K562 (cell line): ENCODE measurements at regions not wholly inside any gene's neighbourhood (a gene's known extent, or its start where the extent isn't known, plus 50 kb on each side); places are given as distances from the start of the nearest gene placed in this dataset.

ENCODE experiments used
- ATAC-seq: fragments of 200-7000 bp; cut with Tn5 transposase; 3 replicates; pipeline ENCODE4 v1.9.1; 2020; ENCODE audit warnings: moderate library complexity
- BruUV-seq: library from RNA; stranded (reverse); fragments of 400-500 nt; replicated peaks from 2 replicates; lab custom pipeline; 2021; lab: Mats Ljungman, UMichigan
- CTCF ChIA-PET: fragments of 300-600 bp; formaldehyde crosslinking; extraction: SDS; loops from one replicate; lab custom pipeline; 2021; ENCODE audit warnings: low intra/inter-chr PET ratio; lab: Yijun Ruan, JAX
- POLR2A ChIA-PET: fragments of 300-600, 350-650 bp; sonication (Branson Sonifier 250); formaldehyde crosslinking; extraction: SDS; loops from one replicate; lab custom pipeline; 2021; ENCODE audit warnings: antibody characterized with exemption, inconsistent platforms; lab: Yijun Ruan, JAX
- DNase-seq, 4 experiments: peaks; one replicate each; pipeline versions ENCODE4 v3.0.0 to v3.0.0-alpha.2; 2011 to 2018; ENCODE audit warnings: low spot score in 3 of 4, mixed read lengths in 3 of 4; ENCODE audit errors: extremely low read depth in 1 of 4
- FAIRE-seq: peaks from 2 replicates; lab custom pipeline; 2011; peaks lifted over from hg19 to GRCh38; lab: Jason Lieb, UNC
- H2AFZ ChIP-seq: 2 replicates; pipeline ENCODE4 v1.6.0; 2011; ENCODE audit warnings: low read depth, low read length, control low read depth, inconsistent platforms
- H3K27ac ChIP-seq: fragments of 200-600 bp; 3 replicates; pipeline ENCODE4 v1.8.0; 2011; ENCODE audit warnings: low read depth, mild to moderate bottlenecking, control low read depth, inconsistent platforms, low read length, moderate library complexity, mixed read lengths; ENCODE audit errors: extremely low read depth
- H3K27me3 ChIP-seq, 2 experiments: fragments of 300-600 bp in 1 of 2; 2 replicates in 1 of 2; 3 replicates in 1 of 2; pipeline versions ENCODE4 v1.6.0 to v1.8.0; 2011; ENCODE audit warnings: inconsistent platforms in 2 of 2, low read length in 2 of 2, mild to moderate bottlenecking in 1 of 2, mixed read lengths in 1 of 2, moderate library complexity in 1 of 2; ENCODE audit not compliant: control insufficient read depth in 2 of 2, insufficient read depth in 2 of 2
- H3K36me3 ChIP-seq: fragments of 300-600 bp; 3 replicates; pipeline ENCODE4 v1.8.0; 2011; ENCODE audit warnings: mild to moderate bottlenecking, low read length, inconsistent platforms; ENCODE audit not compliant: control insufficient read depth, insufficient read depth
- H3K4me1 ChIP-seq, 2 experiments: fragments of 200-600 bp in 1 of 2; replicated peaks in 1 of 2; 2 replicates in 1 of 2; 3 replicates in 1 of 2; pipeline versions ENCODE4 v1.5.1 to v1.8.0; 2011; ENCODE audit warnings: inconsistent platforms in 2 of 2, low read length in 2 of 2, mild to moderate bottlenecking in 1 of 2, mixed read lengths in 1 of 2, moderate library complexity in 1 of 2; ENCODE audit not compliant: control insufficient read depth in 2 of 2, insufficient read depth in 2 of 2
- H3K4me2 ChIP-seq: 2 replicates; pipeline ENCODE4 v1.6.1; 2011; ENCODE audit warnings: low read length, control low read depth, inconsistent platforms, mixed read lengths; ENCODE audit not compliant: insufficient read depth
- H3K4me3 ChIP-seq: fragments of 200-600 bp; sonication (generic), shearing (Covaris generic); 2 replicates; pipeline ENCODE4 v1.5.1; 2016; ENCODE audit warnings: control low read depth, inconsistent platforms
- H3K79me2 ChIP-seq: fragments of 200-600 bp; 3 replicates; pipeline ENCODE4 v1.8.0; 2011; ENCODE audit warnings: low read length, inconsistent platforms; ENCODE audit not compliant: control insufficient read depth, insufficient read depth
- H3K9ac ChIP-seq, 2 experiments: 2 replicates each; pipeline versions ENCODE4 v1.6.0 to v1.6.1; 2011; ENCODE audit warnings: low read depth in 2 of 2, low read length in 2 of 2, control low read depth in 1 of 2, inconsistent platforms in 1 of 2, mild to moderate bottlenecking in 1 of 2, mixed read lengths in 1 of 2; ENCODE audit not compliant: insufficient read depth in 1 of 2
- H3K9me1 ChIP-seq: one replicate; pipeline ENCODE4 v1.6.0; 2011; ENCODE audit warnings: inconsistent platforms, mild to moderate bottlenecking, low read length, moderate library complexity; ENCODE audit not compliant: control insufficient read depth, insufficient read depth
- H3K9me3 ChIP-seq: replicated peaks from 2 replicates; pipeline ENCODE4 v1.5.1; 2011; ENCODE audit warnings: low read depth, low read length, inconsistent platforms; ENCODE audit not compliant: control insufficient read depth, insufficient read depth
- H4K20me1 ChIP-seq: replicated peaks from 2 replicates; pipeline ENCODE4 v1.6.1; 2011; ENCODE audit warnings: low read length, inconsistent platforms, mixed read lengths; ENCODE audit not compliant: control insufficient read depth, insufficient read depth
- CHD1 ChIP-seq: fragments of 200-600 bp; sonication (generic); IDR thresholded peaks from one replicate; pipeline ENCODE4 v1.6.1; 2012; ENCODE audit warnings: mild to moderate bottlenecking, moderate library complexity, low read length, inconsistent platforms
- EWSR1 ChIP-seq: fragments of 450-650 bp; IDR thresholded peaks from 2 replicates; pipeline ENCODE4 v1.6.1; 2018; ENCODE audit warnings: borderline replicate concordance, mild to moderate bottlenecking, low read depth, moderate library complexity; ENCODE audit not compliant: partially characterized antibody
- GTF2A2 ChIP-seq: IDR thresholded peaks from 2 replicates; pipeline ENCODE4 v1.6.1; 2016; ENCODE audit warnings: mild to moderate bottlenecking, missing genetic modification characterization, missing compliant biosample characterization
- HCFC1 ChIP-seq: IDR thresholded peaks from 2 replicates; pipeline ENCODE4 v1.6.1; 2012; ENCODE audit warnings: low read depth, low read length, improper control_type of control experiment
- HDAC2 ChIP-seq: fragments of 450-650 bp; IDR thresholded peaks from 2 replicates; pipeline ENCODE4 v1.6.1; 2016; ENCODE audit warnings: mild to moderate bottlenecking
- KHSRP ChIP-seq: fragments of 450-650 bp; IDR thresholded peaks from 2 replicates; pipeline ENCODE4 v1.6.1; 2017
- NEUROD1 ChIP-seq: fragments of 150-350 bp; IDR thresholded peaks from 2 replicates; pipeline ENCODE4 v1.6.1; 2014; ENCODE audit warnings: borderline replicate concordance, low read length, low read depth; ENCODE audit not compliant: partially characterized antibody
- ZNF561 ChIP-seq: fragments of 450-650 bp; formaldehyde crosslinking; conservative IDR thresholded peaks from 2 replicates; pipeline ENCODE4 v1.4.0; 2020; ENCODE audit warnings: mild to moderate bottlenecking, moderate library complexity
- WGBS: fragments of 100-300 bp; shearing (Covaris generic); methylation state at CpG from one replicate; pipeline ENCODE4 v1.1.6; 2016; ENCODE audit warnings: low coverage, mixed read lengths; ENCODE audit not compliant: insufficient coverage; ENCODE audit errors: missing lambda C conversion rate; 5-methylcytosine and 5-hydroxymethylcytosine counted together
- in situ Hi-C: fragments of 300-500 bp; cut with MboI; formaldehyde crosslinking; loops from 4 replicates; pipeline ENCODE4 v1.15.0; 2018; ENCODE audit warnings: inconsistent platforms, mixed read lengths
- intact Hi-C: fragments of 100-400 bp; cut with micrococcal nuclease; formaldehyde crosslinking; loops from 2 replicates; pipeline ENCODE4 v1.14.2; 2022
- TF ChIP-seq, protein P1 (sequence below): fragments of 250-450 bp; sonication (Bioruptor Pico); IDR thresholded peaks from 2 replicates; pipeline ENCODE4 v1.5.1; 2021; ENCODE audit warnings: mild to moderate bottlenecking
- TF ChIP-seq, protein P2 (sequence below), 2 experiments: fragments of 450-650 bp in 1 of 2; sonication (generic) in 1 of 2; formaldehyde crosslinking in 1 of 2; IDR thresholded peaks in 1 of 2; conservative IDR thresholded peaks in 1 of 2; 2 replicates each; pipeline versions ENCODE4 v1.6.1 to v1.8.1; 2016 to 2023; ENCODE audit warnings: mild to moderate bottlenecking in 2 of 2, moderate library complexity in 2 of 2, inconsistent platforms in 1 of 2, missing genetic modification reagents in 1 of 2
- TF ChIP-seq, protein P3 (sequence below), 3 experiments: fragments of 200-800 bp in 1 of 3; sonication (Bioruptor generic) in 1 of 3; sonication (generic) in 1 of 3; formaldehyde crosslinking in 1 of 3; IDR thresholded peaks; 2 replicates each; pipeline versions ENCODE4 v1.6.1 to v1.8.0; 2016 to 2022; ENCODE audit warnings: mild to moderate bottlenecking in 2 of 3, missing compliant biosample characterization in 2 of 3, missing genetic modification characterization in 2 of 3, missing genetic modification reagents in 1 of 3
- TF ChIP-seq, protein P4 (sequence below): fragments of 450-650 bp; IDR thresholded peaks from 2 replicates; pipeline ENCODE4 v1.7.1; 2018; ENCODE audit warnings: mild to moderate bottlenecking, low read depth; ENCODE audit not compliant: partially characterized antibody

DNA sequence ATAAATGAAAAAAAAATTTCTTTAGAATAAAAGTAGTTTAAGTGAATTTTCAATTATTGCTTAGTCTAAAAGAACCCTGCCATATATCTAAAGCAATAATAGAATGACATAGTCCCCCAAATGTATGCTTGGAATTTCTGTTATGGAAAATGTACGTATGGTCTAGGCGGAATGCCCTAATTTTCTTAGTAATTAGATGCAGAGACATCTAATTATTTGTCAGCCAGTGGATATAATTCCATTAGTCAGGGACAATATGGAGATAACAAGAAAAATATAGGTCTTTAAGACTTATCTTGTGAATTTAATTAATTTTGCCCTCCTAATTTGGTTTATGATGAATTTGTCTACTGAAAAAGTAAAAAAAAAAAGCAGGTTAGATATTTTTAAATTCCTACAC, 460.9 kb upstream of the SOX11 start (continued):
- TF ChIP-seq, protein P1, sequence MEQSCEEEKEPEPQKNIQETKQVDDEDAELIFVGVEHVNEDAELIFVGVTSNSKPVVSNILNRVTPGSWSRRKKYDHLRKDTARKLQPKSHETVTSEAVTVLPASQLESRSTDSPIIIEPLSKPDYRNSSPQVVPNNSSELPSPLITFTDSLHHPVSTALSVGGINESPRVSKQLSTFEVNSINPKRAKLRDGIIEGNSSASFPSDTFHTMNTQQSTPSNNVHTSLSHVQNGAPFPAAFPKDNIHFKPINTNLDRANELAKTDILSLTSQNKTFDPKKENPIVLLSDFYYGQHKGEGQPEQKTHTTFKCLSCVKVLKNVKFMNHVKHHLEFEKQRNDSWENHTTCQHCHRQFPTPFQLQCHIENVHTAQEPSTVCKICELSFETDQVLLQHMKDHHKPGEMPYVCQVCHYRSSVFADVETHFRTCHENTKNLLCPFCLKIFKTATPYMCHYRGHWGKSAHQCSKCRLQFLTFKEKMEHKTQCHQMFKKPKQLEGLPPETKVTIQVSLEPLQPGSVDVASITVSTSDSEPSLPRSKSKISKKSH (CRISPR knock-in tag), result no peak
- no peak for TF ChIP-seq KHSRP
- TF ChIP-seq GTF2A2 (tag), result no peak
- TF ChIP-seq, protein P2, sequence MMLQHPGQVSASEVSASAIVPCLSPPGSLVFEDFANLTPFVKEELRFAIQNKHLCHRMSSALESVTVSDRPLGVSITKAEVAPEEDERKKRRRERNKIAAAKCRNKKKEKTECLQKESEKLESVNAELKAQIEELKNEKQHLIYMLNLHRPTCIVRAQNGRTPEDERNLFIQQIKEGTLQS (IDR thresholded peaks at IDR 0.05), result no peak
- TF ChIP-seq, protein P2 (CRISPR knock-in tag; conservative IDR thresholded peaks at IDR 0.05), result no peak

DNA sequence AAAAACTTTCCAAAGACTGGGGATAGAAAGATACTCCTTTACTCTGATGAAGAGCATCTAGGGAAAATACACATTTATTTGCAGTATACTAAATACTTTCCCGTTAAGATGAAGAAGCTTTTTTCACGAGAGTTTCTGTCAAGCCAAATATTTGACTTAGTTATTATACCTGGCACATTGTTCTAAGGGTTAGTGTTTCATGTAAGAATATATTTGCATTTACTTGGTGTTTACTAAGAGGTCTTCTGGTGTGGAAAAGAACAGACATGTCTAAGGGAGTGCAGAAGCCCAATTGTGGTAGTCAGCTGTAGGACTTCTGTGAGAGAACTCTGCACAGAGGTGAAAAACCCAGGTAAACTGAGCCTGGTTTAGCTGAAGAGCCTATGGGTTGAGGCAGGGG, 457.6 kb upstream of the SOX11 start:
- H3K79me2 ChIP-seq, result no peaks in the 10 kb centered on the region
- no peak for ATAC-seq
- 0% methylated on average over 2 of the region's 2 CpGs for WGBS
- H3K27me3 ChIP-seq, result no peaks in the 10 kb centered on the region
- H3K27ac ChIP-seq, result no peak overlapping the region
- no peak overlapping the region for H3K4me3 ChIP-seq
- no peaks in the 10 kb centered on the region for H3K4me1 ChIP-seq
- POLR2A ChIA-PET, result no interaction called here
- no peaks in the 10 kb centered on the region for H3K36me3 ChIP-seq
- in situ Hi-C loops (no loop called here), intact Hi-C loops (no loop called here)
- no peaks in the 10 kb centered on the region for H4K20me1 ChIP-seq
- no peak for DNase-seq
- no peaks in the 10 kb centered on the region for H3K9me1 ChIP-seq
- no peaks in the 10 kb centered on the region for H3K9me3 ChIP-seq
- BruUV-seq, result no TSS peak
- H2AFZ ChIP-seq, result no peak overlapping the region
- CTCF ChIA-PET, result no interaction called here
- FAIRE-seq, result no peak
- H3K4me2 ChIP-seq, result no peak overlapping the region
- no peak overlapping the region for H3K9ac ChIP-seq
- TF ChIP-seq, protein P3, sequence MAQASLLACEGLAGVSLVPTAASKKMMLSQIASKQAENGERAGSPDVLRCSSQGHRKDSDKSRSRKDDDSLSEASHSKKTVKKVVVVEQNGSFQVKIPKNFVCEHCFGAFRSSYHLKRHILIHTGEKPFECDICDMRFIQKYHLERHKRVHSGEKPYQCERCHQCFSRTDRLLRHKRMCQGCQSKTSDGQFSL (CRISPR knock-in tag; IDR thresholded peaks at IDR 0.05), result no peak
- TF ChIP-seq, protein P3 (tag; IDR thresholded peaks at IDR 0.05), result no peak
- TF ChIP-seq HDAC2, result no peak
- TF ChIP-seq, protein P4, sequence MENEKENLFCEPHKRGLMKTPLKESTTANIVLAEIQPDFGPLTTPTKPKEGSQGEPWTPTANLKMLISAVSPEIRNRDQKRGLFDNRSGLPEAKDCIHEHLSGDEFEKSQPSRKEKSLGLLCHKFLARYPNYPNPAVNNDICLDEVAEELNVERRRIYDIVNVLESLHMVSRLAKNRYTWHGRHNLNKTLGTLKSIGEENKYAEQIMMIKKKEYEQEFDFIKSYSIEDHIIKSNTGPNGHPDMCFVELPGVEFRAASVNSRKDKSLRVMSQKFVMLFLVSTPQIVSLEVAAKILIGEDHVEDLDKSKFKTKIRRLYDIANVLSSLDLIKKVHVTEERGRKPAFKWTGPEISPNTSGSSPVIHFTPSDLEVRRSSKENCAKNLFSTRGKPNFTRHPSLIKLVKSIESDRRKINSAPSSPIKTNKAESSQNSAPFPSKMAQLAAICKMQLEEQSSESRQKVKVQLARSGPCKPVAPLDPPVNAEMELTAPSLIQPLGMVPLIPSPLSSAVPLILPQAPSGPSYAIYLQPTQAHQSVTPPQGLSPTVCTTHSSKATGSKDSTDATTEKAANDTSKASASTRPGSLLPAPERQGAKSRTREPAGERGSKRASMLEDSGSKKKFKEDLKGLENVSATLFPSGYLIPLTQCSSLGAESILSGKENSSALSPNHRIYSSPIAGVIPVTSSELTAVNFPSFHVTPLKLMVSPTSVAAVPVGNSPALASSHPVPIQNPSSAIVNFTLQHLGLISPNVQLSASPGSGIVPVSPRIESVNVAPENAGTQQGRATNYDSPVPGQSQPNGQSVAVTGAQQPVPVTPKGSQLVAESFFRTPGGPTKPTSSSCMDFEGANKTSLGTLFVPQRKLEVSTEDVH, result no peak
- TF ChIP-seq ZNF561 (CRISPR knock-in tag), result no peak
- TF ChIP-seq HCFC1, result no peak
- TF ChIP-seq EWSR1, result no peak
- TF ChIP-seq CHD1, result no peak
- TF ChIP-seq, protein P1 (CRISPR knock-in tag), result no peak
- no peak for TF ChIP-seq NEUROD1
